Mesodermal cell (in vitro differentiated cells): ENCODE measurements at regions not wholly inside any gene's neighbourhood (a gene's known extent, or its start where the extent isn't known, plus 50 kb on each side); places are given as distances from the start of the nearest gene placed in this dataset.
"Not testable (repeated sequence)": the region's sequence is repeated elsewhere in the genome, so short reads cannot be mapped to it uniquely, and the experiment has no call there.

Experiments used
- H3K27ac ChIP-seq: 2 replicates; pipeline ENCODE4 v1.7.0; 2013; ENCODE audit warnings: mild to moderate bottlenecking, low read depth, low read length, moderate library complexity; ENCODE audit not compliant: severe bottlenecking
- H3K36me3 ChIP-seq: 2 replicates; pipeline ENCODE4 v1.7.1; 2013; ENCODE audit warnings: mild to moderate bottlenecking, low read length, moderate library complexity; ENCODE audit not compliant: control insufficient read depth, insufficient read depth
- H3K4me1 ChIP-seq: one replicate; pipeline ENCODE4 v1.7.1; 2013; ENCODE audit warnings: mild to moderate bottlenecking, low read length; ENCODE audit not compliant: insufficient read depth, control insufficient read depth, poor library complexity, severe bottlenecking
- H3K4me3 ChIP-seq: 2 replicates; pipeline ENCODE4 v1.7.0; 2013; ENCODE audit warnings: low read length, control low read depth, mild to moderate bottlenecking; ENCODE audit not compliant: insufficient read depth, poor library complexity, severe bottlenecking; ENCODE audit errors: extremely low read depth
- H3K9me3 ChIP-seq: 2 replicates; pipeline ENCODE4 v1.7.1; 2013; ENCODE audit warnings: mild to moderate bottlenecking, low read length, moderate library complexity; ENCODE audit not compliant: control insufficient read depth
- WGBS, 2 experiments: methylation state at CpG; one replicate each; pipeline ENCODE4 v1.1.5; 2013; ENCODE audit warnings: missing lambda C conversion rate in 2 of 2; ENCODE audit not compliant: insufficient coverage in 2 of 2; 5-methylcytosine and 5-hydroxymethylcytosine counted together

DNA sequence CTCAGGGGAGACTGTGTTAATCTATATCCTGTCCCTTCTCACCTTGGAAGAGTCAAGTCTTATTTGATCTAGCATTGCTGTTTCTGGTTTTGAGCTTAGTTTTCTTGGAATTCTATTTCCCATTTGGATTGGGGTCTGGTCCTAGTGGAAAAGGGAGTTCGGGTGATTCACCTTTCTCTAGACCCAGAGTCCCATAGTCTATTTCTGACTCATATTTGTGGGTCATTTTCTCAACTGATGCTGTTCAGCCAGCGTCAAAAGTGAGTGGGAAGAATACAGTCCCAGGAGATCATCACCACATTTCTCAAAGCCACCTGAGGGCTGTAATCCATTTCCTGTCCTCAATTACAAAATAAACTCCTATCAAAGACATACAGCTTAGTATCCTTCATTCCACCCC lies 190.6 kb downstream of the LIPI start:
- not testable (repeated sequence) for H3K36me3 ChIP-seq
- 60% methylated on average over 1 of the region's 2 CpGs; no CpG with 5 or more reads in 1 of the 2 experiments for WGBS, 2 experiments

DNA sequence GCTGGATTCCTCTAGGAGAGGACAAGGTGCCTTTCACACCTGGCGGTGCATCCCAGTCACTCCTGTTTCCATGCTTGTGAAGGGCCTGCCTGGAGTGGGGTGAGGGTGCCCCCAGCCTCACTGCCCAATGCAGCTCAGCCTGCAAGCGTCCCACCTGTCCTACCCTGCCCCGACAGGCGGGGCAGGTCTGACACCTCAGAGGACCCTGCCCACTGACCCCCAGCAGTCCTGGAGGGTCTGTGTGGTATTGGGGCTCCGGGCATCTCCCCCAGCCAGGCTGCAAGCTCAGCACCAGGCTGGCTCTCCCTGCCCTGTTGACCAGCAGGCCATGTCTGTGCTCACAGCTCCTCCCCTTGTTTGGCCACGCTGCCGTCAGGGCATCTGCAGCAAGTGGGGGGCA lies 194.9 kb downstream of the LIPI start:
- not testable (repeated sequence) for H3K9me3 ChIP-seq, H3K4me3 ChIP-seq, H3K36me3 ChIP-seq, H3K4me1 ChIP-seq, H3K27ac ChIP-seq
- WGBS, 2 experiments, result 80% methylated on average over 1 of the region's 7 CpGs; no CpG with 5 or more reads in 1 of the 2 experiments

More for the DNA sequence above, 190.6 kb downstream of the LIPI start:
- H3K27ac ChIP-seq, H3K4me1 ChIP-seq, H3K4me3 ChIP-seq, H3K9me3 ChIP-seq: not testable (repeated sequence)

DNA sequence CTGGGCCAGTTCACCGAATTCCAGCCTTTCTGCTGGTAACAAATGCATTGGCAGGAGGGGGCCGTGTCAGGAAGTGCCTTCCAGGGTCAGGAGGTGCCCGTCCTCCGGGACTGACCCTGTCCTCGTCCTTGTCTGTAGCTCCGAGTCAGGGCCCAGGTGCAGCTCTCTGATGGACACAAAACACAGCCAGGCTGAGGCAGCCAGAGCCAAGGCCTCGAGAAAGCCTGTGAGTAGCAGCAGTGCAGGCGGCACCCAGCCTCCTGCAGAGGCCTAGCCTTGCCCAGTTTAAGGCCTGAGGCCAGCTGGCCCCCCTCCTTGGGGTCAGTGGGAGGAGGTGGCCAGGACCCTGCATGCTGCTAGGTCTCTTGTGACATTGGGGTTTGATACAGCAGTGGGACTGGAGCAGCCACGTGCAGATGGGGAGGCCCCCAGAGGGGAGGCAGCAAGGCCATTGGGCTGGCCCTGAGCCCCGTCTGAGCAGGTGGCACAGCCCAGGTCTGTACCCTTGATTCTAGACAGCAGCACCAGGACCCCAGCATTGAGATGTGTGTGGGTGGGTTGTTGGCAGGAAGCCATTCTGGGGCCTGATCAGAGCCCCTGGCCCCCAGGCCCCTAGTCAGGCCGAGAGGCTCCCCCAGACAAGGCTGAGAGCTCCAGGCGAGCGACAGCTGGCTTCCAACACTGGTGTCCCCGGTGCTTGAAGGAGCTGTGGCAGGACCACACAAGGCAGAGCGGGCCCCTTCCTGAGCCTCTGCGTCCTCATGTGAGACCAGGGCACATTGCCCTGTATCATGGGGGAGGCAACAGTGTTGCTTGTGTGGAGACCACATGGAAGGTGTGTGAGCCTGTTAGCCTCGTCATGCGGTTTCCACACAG lies 196.9 kb downstream of the LIPI start:
- H3K4me3 ChIP-seq, H3K4me1 ChIP-seq, H3K9me3 ChIP-seq, H3K36me3 ChIP-seq, H3K27ac ChIP-seq: not testable (repeated sequence)
- 69 to 74% methylated on average over 8 to 13 of the region's 18 CpGs for WGBS, 2 experiments

DNA sequence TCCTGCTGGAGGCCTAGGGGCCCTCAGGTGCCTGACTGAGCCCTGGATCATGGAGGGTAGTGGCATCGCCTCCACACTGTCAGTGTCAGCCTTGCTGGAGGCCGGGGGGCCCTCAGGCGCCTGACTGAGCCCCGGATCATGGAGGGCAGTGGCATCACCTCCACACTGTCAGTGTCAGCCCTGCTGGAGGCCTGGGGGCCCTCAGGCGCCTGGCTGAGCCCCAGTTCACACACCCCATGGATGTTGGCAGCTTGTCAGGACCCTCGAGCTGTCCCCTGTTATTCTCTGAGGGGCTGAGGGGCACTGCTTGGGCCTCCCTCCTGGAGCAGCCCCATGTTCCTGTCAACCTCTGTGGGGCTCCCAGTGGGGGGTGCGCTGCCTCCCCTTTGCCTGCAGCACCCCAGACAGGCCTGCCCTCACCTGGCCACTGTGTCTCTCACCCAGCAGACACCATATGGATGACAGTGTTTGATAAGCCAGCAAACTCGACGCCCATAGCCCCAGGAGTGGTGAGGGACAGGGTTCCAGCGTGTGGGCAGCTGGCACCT lies 197.6 kb downstream of the LIPI start:
- no peaks in the 10 kb centered on the region for H3K4me1 ChIP-seq
- peaks cover 8% of the 10 kb centered on the region for H3K9me3 ChIP-seq
- WGBS, 2 experiments, result 79 to 81% methylated on average over 7 to 9 of the region's 10 CpGs
- H3K36me3 ChIP-seq, result no peaks in the 10 kb centered on the region
- H3K4me3 ChIP-seq, result no peak overlapping the region
- no peak overlapping the region for H3K27ac ChIP-seq

DNA sequence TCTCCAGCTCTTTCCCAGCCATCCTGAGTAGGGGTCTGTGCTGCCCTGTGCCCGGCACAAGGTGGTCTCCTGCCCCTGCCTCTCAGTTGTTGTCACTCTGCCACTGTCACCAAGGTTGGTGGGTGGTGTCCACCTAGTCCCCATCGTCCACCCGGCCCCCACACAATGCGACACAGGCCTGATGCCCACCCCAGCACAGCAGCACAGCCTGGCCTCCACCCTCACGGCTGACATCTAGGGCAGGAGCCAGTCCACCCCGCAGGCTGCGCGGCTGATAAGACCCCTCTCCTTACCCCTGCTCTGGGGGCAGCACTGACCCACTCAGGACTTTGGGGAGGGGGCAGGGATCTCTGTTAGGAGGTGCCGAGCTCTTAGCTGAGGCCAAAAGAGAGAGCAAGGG lies 198.3 kb downstream of the LIPI start:
- Histone ChIP-seq H3K4me3 (no peak overlapping the region), H3K36me3 (no peaks in the 10 kb centered on the region), H3K9me3 (peaks cover 8% of the 10 kb centered on the region), H3K27ac (no peak overlapping the region), H3K4me1 (no peaks in the 10 kb centered on the region)
- WGBS, 2 experiments, result 82 to 86% methylated on average over 5 to 8 of the region's 9 CpGs

DNA sequence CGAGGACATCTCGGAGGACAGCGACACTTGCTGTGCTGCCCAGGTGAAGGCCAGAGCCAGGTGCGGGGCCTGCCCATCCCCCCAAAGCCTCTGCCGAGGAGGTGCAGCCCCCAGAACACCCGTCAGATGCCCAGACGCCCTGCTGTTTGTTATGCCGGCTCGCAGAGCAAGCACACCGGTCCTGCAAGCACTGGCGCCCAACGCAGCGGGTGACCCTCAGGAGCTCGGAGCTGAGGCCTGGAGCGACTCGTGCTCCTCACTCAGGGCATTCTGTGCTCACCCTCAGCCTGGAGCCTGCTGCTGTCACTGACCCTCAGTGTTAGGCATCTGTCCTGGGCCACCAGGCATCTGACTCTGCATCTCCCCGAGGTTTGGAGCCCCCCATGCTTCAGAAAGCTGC lies 199.0 kb downstream of the LIPI start:
- not testable (repeated sequence) for H3K4me1 ChIP-seq, H3K9me3 ChIP-seq
- 82 to 92% methylated on average over 14 to 17 of the region's 17 CpGs for WGBS, 2 experiments

DNA sequence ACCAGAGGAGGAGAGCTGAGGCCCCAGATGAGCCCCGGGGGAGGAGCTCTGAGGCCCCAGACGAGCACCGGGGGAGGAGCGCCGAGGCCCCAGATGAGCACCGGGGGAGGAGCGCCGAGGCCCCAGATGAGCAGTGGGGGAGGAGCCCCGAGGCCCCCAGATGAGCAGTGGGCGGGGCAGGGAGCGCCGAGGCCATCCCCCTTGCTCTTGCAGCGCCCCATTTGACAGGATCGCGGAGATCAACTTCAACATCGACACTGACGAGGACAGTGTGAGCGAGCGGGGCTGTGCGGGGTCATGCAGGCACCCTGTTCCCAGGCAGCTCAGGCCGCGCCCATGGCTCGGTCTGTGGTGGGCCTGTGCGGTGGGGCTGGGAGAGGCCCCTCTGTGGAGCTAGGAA lies 199.6 kb downstream of the LIPI start:
- not testable (repeated sequence) for H3K9me3 ChIP-seq, H3K4me1 ChIP-seq, H3K27ac ChIP-seq, H3K4me3 ChIP-seq, H3K36me3 ChIP-seq
- 88 to 94% methylated on average over 20 to 23 of the region's 24 CpGs for WGBS, 2 experiments

More for the DNA sequence above, 199.0 kb downstream of the LIPI start:
- H3K27ac ChIP-seq, H3K4me3 ChIP-seq, H3K36me3 ChIP-seq: not testable (repeated sequence)

DNA sequence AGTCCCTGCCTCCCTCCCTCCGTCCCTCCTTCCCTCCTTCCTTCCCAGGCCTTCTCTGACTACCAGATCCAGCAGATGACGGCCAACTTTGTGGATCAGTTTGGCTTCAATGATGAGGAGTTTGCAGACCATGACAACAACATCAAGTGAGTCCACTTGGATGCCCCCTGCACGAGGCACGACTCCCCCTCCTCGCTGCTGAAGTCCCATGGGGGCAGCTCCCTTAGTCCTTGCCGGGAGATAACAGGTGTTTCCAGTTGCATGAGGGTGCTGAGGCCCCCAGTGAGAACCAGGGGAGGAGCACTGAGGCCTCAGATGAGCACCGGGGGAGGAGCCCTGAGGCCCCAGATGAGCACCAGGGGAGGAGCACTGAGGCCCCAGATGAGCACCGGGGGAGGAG lies 200.0 kb downstream of the LIPI start:
- Histone ChIP-seq H3K9me3 (peaks cover 8% of the 10 kb centered on the region), H3K27ac (no peak overlapping the region), H3K4me1 (no peaks in the 10 kb centered on the region), H3K36me3 (no peaks in the 10 kb centered on the region), H3K4me3 (no peak overlapping the region)
- WGBS, 2 experiments, result 72 to 82% methylated on average over 7 to 8 of the region's 8 CpGs

DNA sequence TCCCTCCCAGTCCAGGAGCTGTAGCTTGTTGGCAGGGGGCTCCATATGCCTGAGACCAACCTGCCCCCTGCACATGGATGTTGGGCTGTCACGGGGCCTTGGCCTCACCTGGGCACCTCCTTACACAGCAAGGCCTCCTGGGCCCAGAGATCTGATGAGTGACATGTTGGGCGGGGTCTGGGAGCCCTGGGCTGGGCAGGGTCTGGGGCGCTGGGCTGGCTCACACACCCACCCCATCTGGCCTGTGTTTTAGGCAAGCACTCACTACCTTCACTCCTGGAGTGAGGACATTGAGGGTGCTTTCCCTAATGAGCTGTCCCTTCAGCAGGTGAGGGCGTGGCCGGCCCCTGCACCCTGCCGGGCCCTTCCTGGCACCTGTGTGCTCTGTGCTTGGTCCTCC lies 200.8 kb downstream of the LIPI start:
- H3K36me3 ChIP-seq, H3K9me3 ChIP-seq, H3K4me3 ChIP-seq, H3K27ac ChIP-seq, H3K4me1 ChIP-seq: not testable (repeated sequence)
- WGBS, 2 experiments, result 71 to 79% methylated on average over 4 to 5 of the region's 6 CpGs

DNA sequence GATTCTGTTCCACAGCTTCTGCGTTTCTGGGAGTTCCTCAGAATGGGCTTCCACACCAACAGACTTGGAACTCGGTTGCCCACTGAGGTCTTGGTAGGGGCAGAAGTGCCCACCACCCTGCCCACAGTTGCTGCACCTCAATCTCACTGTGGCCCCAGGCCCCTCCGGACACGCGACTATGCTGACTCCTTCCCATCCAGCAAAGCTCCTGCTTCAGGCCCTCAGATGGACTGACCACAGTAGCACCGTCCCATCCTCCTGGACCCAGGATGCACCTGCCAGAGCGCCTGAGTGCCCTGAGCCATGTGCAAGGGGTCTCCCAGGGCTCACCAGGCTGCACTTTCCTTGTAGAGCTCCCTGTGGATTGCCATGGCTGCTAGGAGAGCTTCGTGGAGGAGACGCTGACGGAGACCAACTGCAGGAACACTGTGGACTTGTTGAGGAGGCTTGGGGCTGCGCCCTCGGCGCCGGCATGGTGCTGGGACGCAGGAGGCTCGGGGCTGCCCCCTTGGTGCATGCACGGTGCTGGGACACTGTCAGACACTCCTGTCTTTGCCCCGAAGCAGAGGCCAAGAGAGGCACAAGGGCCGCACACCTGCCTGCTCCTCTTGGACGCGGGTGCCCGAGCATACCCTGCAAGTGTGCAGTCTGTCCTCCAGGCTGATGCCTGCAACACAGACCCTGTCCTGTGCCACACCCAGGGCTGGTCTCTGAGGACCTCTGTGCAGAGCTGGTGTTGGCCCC lies 201.3 kb downstream of the LIPI start:
- not testable (repeated sequence) for H3K27ac ChIP-seq, H3K9me3 ChIP-seq, H3K4me1 ChIP-seq, H3K36me3 ChIP-seq, H3K4me3 ChIP-seq
- 83 to 89% methylated on average over 8 to 21 of the region's 22 CpGs for WGBS, 2 experiments

DNA sequence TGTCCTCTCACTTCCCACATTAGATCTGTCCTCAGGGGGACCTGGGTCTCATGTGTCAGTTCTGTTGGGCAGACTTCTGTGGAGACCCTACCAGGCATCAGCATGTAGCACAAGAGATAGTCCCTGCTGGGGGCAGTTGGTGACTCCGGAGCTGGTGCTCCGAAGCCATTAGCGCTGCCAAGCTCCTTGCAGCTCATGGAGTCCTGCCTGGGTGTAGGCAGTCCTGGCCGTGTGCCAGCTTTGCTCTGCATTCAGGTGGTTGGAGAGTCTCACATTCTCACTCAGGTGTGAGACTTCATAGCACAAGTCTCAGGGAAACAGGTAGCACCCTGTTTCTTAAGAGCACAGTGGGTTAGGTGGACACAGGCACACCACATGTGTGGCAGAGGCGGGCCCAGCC lies 202.3 kb downstream of the LIPI start:
- not testable (repeated sequence) for H3K27ac ChIP-seq, H3K36me3 ChIP-seq, H3K4me1 ChIP-seq, H3K9me3 ChIP-seq, H3K4me3 ChIP-seq
- WGBS, 2 experiments, result 80 to 89% methylated on average over 3 of the region's 5 CpGs
